C4-2B (cell line): ENCODE measurements at regions not wholly inside any gene's neighbourhood (a gene's known extent, or its start where the extent isn't known, plus 50 kb on each side); places are given as distances from the start of the nearest gene placed in this dataset.

Source experiments
- CTCF ChIP-seq: fragments of 450-650 bp; conservative IDR thresholded peaks from 2 replicates; pipeline ENCODE4 v1.5.1; 2017; ENCODE audit warnings: mild to moderate bottlenecking
- ZFX ChIP-seq: fragments of 450-650 bp; IDR thresholded peaks from 2 replicates; pipeline ENCODE4 v1.6.1; 2017

- TF ChIP-seq CTCF (no peak), ZFX (no peak)
Observed at GRCh38 chr10:129273860-129274259, 193.2 kb upstream of the MGMT start.
